ENCODE measurements at regions not wholly inside any gene's neighbourhood (a gene's known extent, or its start where the extent isn't known, plus 50 kb on each side); places are given as distances from the start of the nearest gene placed in this dataset.

GRCh38 chr5:86404256-86404655 is 213.5 kb upstream of the COX7C start:
- Histone ChIP-seq H2BK120ac (replicated peaks; ENCODE audit: low read depth, low read length) (no peak overlapping the region), H3K56ac (replicated peaks; ENCODE audit: insufficient read length, low read depth, low read length) (no peak overlapping the region), H2BK12ac (ENCODE audit: low read depth, low read length) (no peak overlapping the region), H2AFZ (ENCODE audit: low read length) (no peak overlapping the region), H3K79me2 (ENCODE audit: control insufficient read depth in 1 of 2, insufficient read depth in 2 of 2, low read length in 2 of 2) (no peaks in the 10 kb centered on the region), H4K8ac (ENCODE audit: extremely low read depth, insufficient read depth, low read length) (no peak overlapping the region), H2BK5ac (ENCODE audit: low read depth, low read length) (no peak overlapping the region), H3K9ac (replicated peaks in 1 of 4; ENCODE audit: extremely low read depth in 1 of 4, low read depth in 3 of 4, low read length in 3 of 4) (no peak overlapping the region), H4K5ac (ENCODE audit: insufficient read length, low read depth, low read length) (no peak overlapping the region), H3K9me3 (ENCODE audit: insufficient read depth in 2 of 2, low read depth in 1 of 2, low read length in 1 of 2) (no peaks in the 10 kb centered on the region), H3K14ac (ENCODE audit: insufficient read length) (no peak overlapping the region), H4K20me1 (replicated peaks in 1 of 2; ENCODE audit: control insufficient read depth in 1 of 2, insufficient read depth in 2 of 2, low read length in 2 of 2) (no peaks in the 10 kb centered on the region), H4K91ac (replicated peaks; ENCODE audit: insufficient read length, low read length) (no peak overlapping the region), H3K27me3 (replicated peaks in 1 of 4; ENCODE audit: control insufficient read depth in 3 of 4, extremely low read depth in 1 of 4, insufficient read depth in 3 of 4, low read length in 3 of 4) (no peaks in the 10 kb centered on the region), H3K27ac (ENCODE audit: low read depth, low read length) (no peak overlapping the region), H3K4me3 (ENCODE audit: extremely low read depth in 1 of 4, insufficient read depth in 2 of 4, low read depth in 3 of 4, low read length in 4 of 4) (no peak overlapping the region), H3K18ac (ENCODE audit: extremely low read depth, low read length) (no peak overlapping the region), H3K4me1 (replicated peaks in 1 of 4; ENCODE audit: control insufficient read depth in 3 of 4, insufficient read depth in 4 of 4, low read length in 3 of 4) (no peaks in the 10 kb centered on the region), H3K4ac (replicated peaks; ENCODE audit: insufficient read length, low read depth, low read length) (no peak overlapping the region), H3K36me3 (ENCODE audit: control insufficient read depth in 2 of 4, insufficient read depth in 4 of 4, low read length in 3 of 4) (no peaks in the 10 kb centered on the region), H2BK15ac (ENCODE audit: low read length) (no peak overlapping the region), H2AK5ac (ENCODE audit: low read depth, low read length) (no peak overlapping the region), H3K23me2 (ENCODE audit: low read depth, low read length) (no peaks in the 10 kb centered on the region), H3K23ac (ENCODE audit: insufficient read length) (no peak overlapping the region), H3K4me2 (ENCODE audit: insufficient read depth in 1 of 2, low read depth in 2 of 2, low read length in 2 of 2) (no peak overlapping the region), H3K79me1 (ENCODE audit: low read depth, low read length) (no peaks in the 10 kb centered on the region), H2BK20ac (ENCODE audit: low read length) (no peak overlapping the region)
- FAIRE-seq (no peak), DNase-seq (ENCODE audit: low read depth in 1 of 2, low spot score in 2 of 2) (no peak)
- ChIA-PET POLR2A (ENCODE audit: partially characterized antibody) (no interaction called here), CTCF (ENCODE audit: partially characterized antibody) (no interaction called here)
- 85% methylated on average over 1 of the region's 1 CpG; no CpG with 5 or more reads in 1 of the 2 experiments for WGBS, 2 experiments (ENCODE audit: extremely low coverage in 1 of 2, insufficient coverage in 1 of 2, insufficient read length in 1 of 2, insufficient replicate concordance in 2 of 2, low coverage in 1 of 2, low lambda C conversion rate in 2 of 2, missing lambda C conversion rate in 1 of 2)
- no peak for TF ChIP-seq CTBP2 (IDR thresholded peaks at IDR 0.05; ENCODE audit: borderline replicate concordance, insufficient read depth, insufficient read length, low read length)
- no peak for TF ChIP-seq USF2 (IDR thresholded peaks at IDR 0.05; ENCODE audit: low read length)

Data from H1 (cell line).